H1 (cell line): ENCODE measurements at regions not wholly inside any gene's neighbourhood (a gene's known extent, or its start where the extent isn't known, plus 50 kb on each side); places are given as distances from the start of the nearest gene placed in this dataset.

Experiments used
- ATF3 ChIP-seq: IDR thresholded peaks from 2 replicates; pipeline ENCODE4 v1.6.1; 2011; ENCODE audit warnings: low read depth, mild to moderate bottlenecking, low read length; ENCODE audit not compliant: insufficient read depth
- CREB1 ChIP-seq: IDR thresholded peaks from 2 replicates; pipeline ENCODE4 v1.6.1; 2012; ENCODE audit warnings: inconsistent platforms
- CTCF ChIP-seq, 3 experiments: IDR thresholded peaks; 1 replicate in 2 of 3; 2 replicates in 1 of 3; pipeline versions ENCODE4 v1.5.1 to v1.6.1; 2011; ENCODE audit warnings: low read length in 3 of 3, mild to moderate bottlenecking in 3 of 3, inconsistent platforms in 2 of 3, low read depth in 1 of 3, moderate library complexity in 1 of 3; ENCODE audit not compliant: insufficient read depth in 1 of 3; ENCODE audit errors: control extremely low read depth in 1 of 3
- EP300 ChIP-seq, 2 experiments: IDR thresholded peaks; 1 replicate in 1 of 2; 2 replicates in 1 of 2; pipeline ENCODE4 v1.6.1; 2011 to 2012; ENCODE audit warnings: low read depth in 2 of 2, low read length in 2 of 2, mild to moderate bottlenecking in 2 of 2, borderline replicate concordance in 1 of 2, inconsistent platforms in 1 of 2, moderate library complexity in 1 of 2
- EZH2 ChIP-seq: fragments of 200-600 bp; sonication (generic); IDR thresholded peaks from 2 replicates; pipeline ENCODE4 v1.7.1; 2012; ENCODE audit warnings: low read depth, mild to moderate bottlenecking, moderate library complexity, low read length, inconsistent platforms; ENCODE audit not compliant: severe bottlenecking
- HDAC2 ChIP-seq, 2 experiments: fragments of 300-600 bp in 1 of 2; sonication (generic) in 1 of 2; IDR thresholded peaks; 2 replicates each; pipeline ENCODE4 v1.6.1; 2011 to 2012; ENCODE audit warnings: low read depth in 2 of 2, low read length in 2 of 2, mild to moderate bottlenecking in 2 of 2, moderate library complexity in 2 of 2, borderline replicate concordance in 1 of 2, inconsistent platforms in 1 of 2
- JUN ChIP-seq: IDR thresholded peaks from 2 replicates; pipeline ENCODE4 v1.6.1; 2011; ENCODE audit warnings: low read depth, mild to moderate bottlenecking, improper control_type of control experiment, low read length
- MAX ChIP-seq: IDR thresholded peaks from 2 replicates; pipeline ENCODE4 v1.6.1; 2012; ENCODE audit warnings: inconsistent platforms
- POLR2AphosphoS5 ChIP-seq: IDR thresholded peaks from 2 replicates; pipeline ENCODE4 v1.6.1; 2011; ENCODE audit warnings: low read depth, low read length
- RAD21 ChIP-seq, 2 experiments: IDR thresholded peaks in 1 of 2; conservative IDR thresholded peaks in 1 of 2; 2 replicates each; pipeline ENCODE4 v1.6.1; 2011; ENCODE audit warnings: low read depth in 2 of 2, low read length in 2 of 2, improper control_type of control experiment in 1 of 2, inconsistent platforms in 1 of 2, mild to moderate bottlenecking in 1 of 2, moderate library complexity in 1 of 2
- RFX5 ChIP-seq: IDR thresholded peaks from 2 replicates; pipeline ENCODE4 v1.6.1; 2011; ENCODE audit warnings: low read depth, low read length, improper control_type of control experiment, borderline replicate concordance
- SP1 ChIP-seq: IDR thresholded peaks from 2 replicates; pipeline ENCODE4 v1.6.1; 2011; ENCODE audit warnings: low read depth, low read length

GRCh38 chr14:52150162-52150561 lies 81.3 kb upstream of the NID2 start:
- TF ChIP-seq RAD21 (IDR thresholded peaks at IDR 0.05 in 1 of 2, conservative IDR thresholded peaks at IDR 0.05 in 1 of 2; ENCODE audit: low read depth in 2 of 2, low read length in 2 of 2) (no peak), HDAC2 (IDR thresholded peaks at IDR 0.05; ENCODE audit: borderline replicate concordance in 1 of 2, low read depth in 2 of 2, low read length in 2 of 2) (no peak), SP1 (no peak), CREB1 (no peak), CTCF (IDR thresholded peaks at IDR 0.05; ENCODE audit: control extremely low read depth in 1 of 3, insufficient read depth in 1 of 3, low read depth in 1 of 3, low read length in 3 of 3) (no peak), EP300 (IDR thresholded peaks at IDR 0.05; ENCODE audit: borderline replicate concordance in 1 of 2, low read depth in 2 of 2, low read length in 2 of 2) (no peak), EZH2 (no peak), JUN (no peak), MAX (no peak), ATF3 (no peak), POLR2AphosphoS5 (no peak), RFX5 (no peak)
